ENCODE measurements at regions not wholly inside any gene's neighbourhood (a gene's known extent, or its start where the extent isn't known, plus 50 kb on each side); places are given as distances from the start of the nearest gene placed in this dataset.
"Not testable (repeated sequence)": the region's sequence is repeated elsewhere in the genome, so short reads cannot be mapped to it uniquely, and the experiment has no call there.

GRCh38 chrX:77264490-77264889 is 182.7 kb upstream of the FGF16 start:
- no peak overlapping the region for H3K4me3 ChIP-seq (ENCODE audit: low read depth, low read length)
- TF ChIP-seq CTCF (IDR thresholded peaks at IDR 0.05; ENCODE audit: borderline replicate concordance, insufficient read depth, low read depth, low read length) = no peak

DNA sequence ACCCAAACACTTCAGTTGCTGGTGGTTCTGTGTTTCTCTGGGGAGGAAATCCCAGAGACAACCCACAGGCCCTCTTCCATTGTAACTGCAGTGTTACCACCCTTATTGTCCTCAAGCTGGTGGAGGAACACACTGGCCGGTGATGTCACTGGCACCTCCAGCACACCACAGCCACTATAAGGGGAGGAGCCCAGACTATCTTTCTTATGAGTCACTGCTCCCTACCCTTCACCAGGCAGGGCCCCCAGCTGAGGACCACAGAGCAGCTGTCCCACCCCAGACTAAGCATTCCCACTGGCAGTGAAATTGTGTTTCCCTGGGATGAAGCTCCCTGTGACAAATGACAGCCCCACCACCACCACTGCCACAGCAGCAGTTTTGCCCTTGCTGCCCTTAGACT is 171.8 kb upstream of the FGF16 start:
- TF ChIP-seq CTCF (IDR thresholded peaks at IDR 0.05; ENCODE audit: borderline replicate concordance, insufficient read depth, low read depth, low read length) = no peak
- no peak overlapping the region for H3K4me3 ChIP-seq (ENCODE audit: low read depth, low read length)

DNA sequence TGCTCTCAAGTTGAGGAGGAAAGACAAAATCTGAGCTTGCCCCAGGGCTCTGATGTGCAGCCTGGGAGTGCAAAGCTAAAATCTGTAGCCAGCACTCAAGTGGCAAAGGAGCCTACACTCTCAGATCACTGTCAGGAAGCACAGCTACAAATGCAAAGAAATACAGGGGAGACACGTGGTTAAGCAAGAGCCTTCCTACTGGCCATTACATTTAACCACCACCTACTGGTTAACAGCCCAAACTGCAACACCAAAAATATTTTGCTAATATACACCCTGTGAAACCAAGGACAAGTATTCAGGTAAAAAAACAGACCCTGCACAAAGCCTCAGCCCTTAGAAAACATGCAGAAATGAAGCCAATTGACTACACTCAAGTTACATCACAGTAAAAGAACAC is 170.4 kb upstream of the FGF16 start:
- TF ChIP-seq CTCF (IDR thresholded peaks at IDR 0.05; ENCODE audit: borderline replicate concordance, insufficient read depth, low read depth, low read length) = no peak
- H3K4me3 ChIP-seq (ENCODE audit: low read depth, low read length) = no peak overlapping the region

GRCh38 chrX:77277911-77278310 is 169.3 kb upstream of the FGF16 start:
- H3K4me3 ChIP-seq (ENCODE audit: low read depth, low read length) = no peak overlapping the region
- no peak for TF ChIP-seq CTCF (IDR thresholded peaks at IDR 0.05; ENCODE audit: borderline replicate concordance, insufficient read depth, low read depth, low read length)

- H3K4me3 ChIP-seq (ENCODE audit: low read depth, low read length) = not testable (repeated sequence)
These were observed 167.8 kb upstream of the FGF16 start for GRCh38 chrX:77279373-77279772.

DNA sequence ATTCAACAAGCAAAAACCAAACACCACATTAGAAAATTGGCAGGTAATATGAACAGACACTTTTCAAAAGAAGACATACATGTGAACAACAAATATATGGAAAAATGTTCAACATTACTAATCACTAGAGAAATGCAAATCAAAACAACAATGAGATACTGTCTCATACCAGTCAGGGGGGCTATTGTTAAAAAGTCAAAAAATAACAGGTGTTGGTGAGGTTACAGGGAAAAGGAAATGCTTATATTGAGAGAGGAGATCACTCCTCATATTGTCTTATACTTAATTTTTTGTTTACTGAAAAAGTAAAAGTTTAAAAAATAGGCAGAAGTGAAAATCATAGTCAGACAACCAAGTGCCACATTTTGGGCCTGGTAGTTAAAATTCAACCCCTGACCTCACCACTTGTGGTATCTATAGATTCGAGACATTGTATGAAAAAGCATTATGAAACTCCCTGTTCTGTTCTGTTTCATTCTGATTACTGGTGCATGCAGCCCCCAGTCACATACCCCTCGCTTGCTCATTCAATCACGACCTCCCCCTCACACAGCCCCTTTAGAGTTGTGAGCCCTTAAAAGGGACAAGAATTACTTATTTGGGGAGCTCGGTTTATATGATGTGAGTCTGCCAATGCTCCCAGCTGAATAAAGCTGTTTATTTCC is 153.7 kb upstream of the FGF16 start:
- no peak overlapping the region for H3K4me3 ChIP-seq (ENCODE audit: low read depth, low read length)
- no peak for TF ChIP-seq CTCF (IDR thresholded peaks at IDR 0.05; ENCODE audit: borderline replicate concordance, insufficient read depth, low read depth, low read length)

DNA sequence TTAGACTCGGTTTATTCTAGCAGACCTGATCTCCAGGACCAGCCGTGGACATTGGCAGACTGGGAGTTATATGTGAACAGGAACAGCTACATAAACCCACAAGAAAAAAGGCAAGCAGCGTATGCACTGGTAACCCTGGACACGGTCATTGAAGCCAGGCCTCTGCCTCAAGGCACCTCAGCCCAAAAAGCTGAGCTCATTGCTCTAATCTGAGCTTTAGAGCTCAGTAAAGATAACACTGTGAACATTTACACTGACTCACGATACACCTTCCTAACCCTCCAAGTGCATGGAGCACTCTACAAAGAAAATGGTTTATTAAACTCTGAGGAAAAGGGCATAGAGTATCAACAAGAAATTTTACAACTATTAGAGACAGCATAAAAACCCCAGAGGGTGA is 148.9 kb upstream of the FGF16 start:
- no peak for TF ChIP-seq CTCF (IDR thresholded peaks at IDR 0.05; ENCODE audit: borderline replicate concordance, insufficient read depth, low read depth, low read length)
- no peak overlapping the region for H3K4me3 ChIP-seq (ENCODE audit: low read depth, low read length)

- no peak for TF ChIP-seq CTCF (IDR thresholded peaks at IDR 0.05; ENCODE audit: borderline replicate concordance, insufficient read depth, low read depth, low read length)
- no peak overlapping the region for H3K4me3 ChIP-seq (ENCODE audit: low read depth, low read length)
These were observed 148.4 kb upstream of the FGF16 start for GRCh38 chrX:77298790-77299189.
